B cell (primary cell): ENCODE measurements at regions not wholly inside any gene's neighbourhood (a gene's known extent, or its start where the extent isn't known, plus 50 kb on each side); places are given as distances from the start of the nearest gene placed in this dataset.

ENCODE experiments used
- ATAC-seq: fragments of 200-7000 bp; cut with Tn5 transposase; one replicate; pipeline ENCODE4 v1.10.0; 2021; ENCODE audit warnings: low read depth, mild to moderate bottlenecking, moderate number of reproducible peaks, moderate library complexity
- CTCF ChIA-PET: fragments of 350-600 bp; sonication (Branson Sonifier 250); formaldehyde crosslinking; loops from one replicate; lab custom pipeline; 2021; ENCODE audit warnings: antibody characterized with exemption, inconsistent platforms; lab: Charles Lee
- POLR2A ChIA-PET: fragments of 350-600 bp; sonication (Branson Sonifier 250); formaldehyde crosslinking; loops from one replicate; lab custom pipeline; 2021; ENCODE audit warnings: antibody characterized with exemption; lab: Charles Lee
- DNase-seq: peaks from one replicate; pipeline ENCODE4 v3.0.0; 2013
- H2AFZ ChIP-seq: 2 replicates; pipeline ENCODE4 v1.6.1; 2012; ENCODE audit warnings: mild to moderate bottlenecking, low read depth, low read length; ENCODE audit not compliant: insufficient read depth, poor library complexity, severe bottlenecking
- H3K27ac ChIP-seq, 2 donors: 1 replicate in 1 of 2; 2 replicates in 1 of 2; pipeline ENCODE4 v1.5.1; 2012 to 2013; ENCODE audit warnings: low read length in 2 of 2, mild to moderate bottlenecking in 2 of 2, moderate library complexity in 1 of 2
- H3K27me3 ChIP-seq, 4 experiments: fragments of 200-600 bp in 1 of 4; sonication (generic) in 1 of 4; replicated peaks in 1 of 4; 1 replicate in 2 of 4; 2 replicates in 2 of 4; pipeline versions ENCODE4 v1.6.1 to v1.7.0; 2013 to 2016; ENCODE audit warnings: low read length in 3 of 4, mild to moderate bottlenecking in 2 of 4, mixed read lengths in 1 of 4, moderate library complexity in 1 of 4; ENCODE audit not compliant: insufficient read depth in 4 of 4, control insufficient read depth in 3 of 4; ENCODE audit errors: control extremely low read depth in 1 of 4
- H3K36me3 ChIP-seq, 2 experiments: replicated peaks in 1 of 2; 1 replicate in 1 of 2; 2 replicates in 1 of 2; pipeline versions ENCODE4 v1.6.1 to v1.7.1; 2013; ENCODE audit warnings: low read length in 1 of 2; ENCODE audit not compliant: insufficient read depth in 2 of 2, control insufficient read depth in 1 of 2; ENCODE audit errors: control extremely low read depth in 1 of 2, extremely low read depth in 1 of 2
- H3K4me1 ChIP-seq, 2 donors: fragments of 200-600 bp in 1 of 2; sonication (generic) in 1 of 2; 1 replicate in 1 of 2; 2 replicates in 1 of 2; pipeline versions ENCODE4 v1.5.1 to v1.6.1; 2013 to 2017; ENCODE audit warnings: low read length in 2 of 2; ENCODE audit not compliant: control insufficient read depth in 2 of 2, insufficient read depth in 2 of 2
- H3K4me2 ChIP-seq: replicated peaks from 2 replicates; pipeline ENCODE3; 2012; ENCODE audit warnings: mild to moderate bottlenecking, low read depth, low read length; ENCODE audit not compliant: poor library complexity, severe bottlenecking
- H3K4me3 ChIP-seq, 5 experiments: fragments of 200-600 bp in 1 of 5; sonication (generic) in 1 of 5; 1 replicate in 3 of 5; 2 replicates in 2 of 5; pipeline versions ENCODE4 v1.5.1 to v1.7.0; 2011 to 2016; ENCODE audit warnings: low read length in 4 of 5, mild to moderate bottlenecking in 4 of 5, low read depth in 2 of 5, control low read depth in 1 of 5, moderate library complexity in 1 of 5; ENCODE audit not compliant: insufficient read depth in 1 of 5; ENCODE audit errors: control extremely low read depth in 1 of 5, extremely low read depth in 1 of 5
- H3K79me2 ChIP-seq: fragments of 200-600 bp; sonication (generic); one replicate; pipeline ENCODE4 v1.6.0; 2016; ENCODE audit warnings: low read length; ENCODE audit not compliant: control insufficient read depth, insufficient read depth
- H3K9ac ChIP-seq: fragments of 200-600 bp; sonication (generic); 2 replicates; pipeline ENCODE4 v1.6.1; 2017; ENCODE audit warnings: mild to moderate bottlenecking, low read length, moderate library complexity
- H3K9me3 ChIP-seq, 3 donors: one replicate each; pipeline versions ENCODE4 v1.6.1 to v1.7.1; 2013; ENCODE audit warnings: low read length in 2 of 3; ENCODE audit not compliant: control insufficient read depth in 2 of 3, insufficient read depth in 1 of 3; ENCODE audit errors: control extremely low read depth in 1 of 3
- H4K20me1 ChIP-seq: 2 replicates; pipeline ENCODE4 v1.6.0; 2012; ENCODE audit warnings: mild to moderate bottlenecking, low read length; ENCODE audit not compliant: insufficient read depth, control insufficient read depth, poor library complexity, severe bottlenecking
- H3K27ac Mint-ChIP-seq: one replicate; pipeline ENCODE4 v1.8.0; 2021; ENCODE audit warnings: mixed read lengths
- H3K27me3 Mint-ChIP-seq: one replicate; pipeline ENCODE4 v1.8.0; 2021; ENCODE audit warnings: mixed read lengths
- H3K4me1 Mint-ChIP-seq: one replicate; pipeline ENCODE4 v1.8.0; 2021; ENCODE audit warnings: mixed read lengths
- H3K4me3 Mint-ChIP-seq: one replicate; pipeline ENCODE4 v1.8.0; 2021; ENCODE audit warnings: mixed read lengths
- H3K9me3 Mint-ChIP-seq: one replicate; pipeline ENCODE4 v1.8.0; 2022; ENCODE audit warnings: mixed read lengths; ENCODE audit not compliant: insufficient read depth
- CTCF ChIP-seq: fragments of 200-600 bp; IDR thresholded peaks from one replicate; pipeline ENCODE4 v1.8.0; 2022; ENCODE audit warnings: antibody characterized with exemption, mild to moderate bottlenecking
- EZH2 ChIP-seq: IDR thresholded peaks from 2 replicates; pipeline ENCODE4 v1.6.1; 2012; ENCODE audit warnings: borderline replicate concordance, low read depth, mild to moderate bottlenecking, moderate library complexity, low read length; ENCODE audit not compliant: insufficient read depth, poor library complexity, severe bottlenecking
- WGBS: methylation state at CpG from one replicate; pipeline ENCODE4 v1.1.5; 2013; ENCODE audit warnings: missing lambda C conversion rate; ENCODE audit not compliant: insufficient coverage; 5-methylcytosine and 5-hydroxymethylcytosine counted together
- intact Hi-C: fragments of 100-400 bp; cut with micrococcal nuclease; formaldehyde crosslinking; loops from one replicate; pipeline ENCODE4 v1.10.0; 2022

- Histone ChIP-seq H3K79me2 (no peaks in the 10 kb centered on the region), H3K4me2 (no peak overlapping the region), H3K9ac (no peak overlapping the region), H3K27ac (no peak overlapping the region), H3K27me3 (no peaks in the 10 kb centered on the region), H3K9me3 (no peaks in the 10 kb centered on the region), H3K4me1 (no peaks in the 10 kb centered on the region), H2AFZ (no peak overlapping the region), H4K20me1 (no peaks in the 10 kb centered on the region), H3K36me3 (no peaks in the 10 kb centered on the region), H3K4me3 (no peak overlapping the region)
- ATAC-seq (no peak), DNase-seq (no peak)
- ChIA-PET CTCF (no interaction called here), POLR2A (no interaction called here)
- H3K4me1 Mint-ChIP-seq = no peaks in the 10 kb centered on the region
- whole genome bisulfite sequencing = 80% methylated on average over 1 of the region's 1 CpG
- no peak overlapping the region for H3K4me3 Mint-ChIP-seq
- TF ChIP-seq EZH2 (no peak), CTCF (no peak)
- H3K9me3 Mint-ChIP-seq = no peaks in the 10 kb centered on the region
- intact Hi-C loops = no loop called here
- no peak overlapping the region for H3K27ac Mint-ChIP-seq
- no peaks in the 10 kb centered on the region for H3K27me3 Mint-ChIP-seq
These were observed 168.9 kb upstream of the CDH20 start for GRCh38 chr18:61164321-61164720.

GRCh38 chr18:61167902-61168301 is 165.3 kb upstream of the CDH20 start:
- H3K4me1 ChIP-seq = no peaks in the 10 kb centered on the region
- H3K27ac ChIP-seq = no peak overlapping the region
- no peak overlapping the region for H3K9ac ChIP-seq
- Mint-ChIP-seq H3K4me1 (no peaks in the 10 kb centered on the region), H3K9me3 (no peaks in the 10 kb centered on the region), H3K27me3 (no peaks in the 10 kb centered on the region), H3K4me3 (no peak overlapping the region), H3K27ac (no peak overlapping the region)
- H2AFZ ChIP-seq = no peak overlapping the region
- no peak overlapping the region for H3K4me2 ChIP-seq
- no peaks in the 10 kb centered on the region for H3K27me3 ChIP-seq
- no peaks in the 10 kb centered on the region for H3K79me2 ChIP-seq
- ChIA-PET POLR2A (no interaction called here), CTCF (no interaction called here)
- no peaks in the 10 kb centered on the region for H3K9me3 ChIP-seq
- no peak overlapping the region for H3K4me3 ChIP-seq
- TF ChIP-seq EZH2 = no peak
- no peak for ATAC-seq
- no peaks in the 10 kb centered on the region for H3K36me3 ChIP-seq
- no CpG with 5 or more reads among the region's 1 CpG for WGBS
- no peaks in the 10 kb centered on the region for H4K20me1 ChIP-seq
- DNase-seq = no peak
- intact Hi-C loops = no loop called here
